ENCODE measurements at regions not wholly inside any gene's neighbourhood (a gene's known extent, or its start where the extent isn't known, plus 50 kb on each side); places are given as distances from the start of the nearest gene placed in this dataset.

DNA sequence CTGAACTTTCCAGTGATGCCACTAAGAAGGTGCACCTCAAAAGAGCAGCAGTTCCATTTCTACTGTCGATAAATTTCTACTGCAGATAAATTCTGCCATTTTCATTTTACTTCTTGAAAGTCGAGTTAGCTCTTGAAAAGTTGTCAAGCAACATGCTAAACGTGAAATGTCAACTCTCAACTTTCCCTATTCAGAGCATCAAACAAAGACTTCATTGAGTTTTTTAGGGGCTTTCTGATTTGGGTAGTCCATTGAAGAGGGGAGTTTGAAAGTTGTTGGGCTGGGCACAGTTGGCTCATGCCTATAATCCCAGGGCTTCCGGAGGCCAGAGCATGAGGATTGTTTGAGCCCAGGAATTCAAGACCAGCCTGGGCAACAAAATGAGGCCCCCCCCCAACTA is 59.4 kb upstream of the SYNE2 start:
- intact Hi-C loops (cut with micrococcal nuclease; ENCODE audit: unreplicated experiment), result loop anchor here (10.0 kb wide), 2 partner anchors 249 to 341 kb away; partner anchors contain the start of gene PPP2R5E
- no TSS peak for BruUV-seq (replicated peaks)
- H3K9me3 ChIP-seq (ENCODE audit: insufficient read depth, low read depth), result no peaks in the 10 kb centered on the region
- POLR2A ChIA-PET (ENCODE audit: unreplicated experiment), result no interaction called here
- H3K36me3 ChIP-seq (ENCODE audit: low read depth), result no peaks in the 10 kb centered on the region
- H4K20me1 ChIP-seq (ENCODE audit: insufficient read depth), result no peaks in the 10 kb centered on the region
- H3K79me2 ChIP-seq (ENCODE audit: low read depth), result no peaks in the 10 kb centered on the region
- no peaks in the 10 kb centered on the region for H3F3A ChIP-seq (ENCODE audit: insufficient read depth, low read depth)
- no peak overlapping the region for H3K4me3 ChIP-seq
- no peak for TF ChIP-seq EZH2 (IDR thresholded peaks at IDR 0.05; ENCODE audit: low read depth)
- TF ChIP-seq, protein P1, sequence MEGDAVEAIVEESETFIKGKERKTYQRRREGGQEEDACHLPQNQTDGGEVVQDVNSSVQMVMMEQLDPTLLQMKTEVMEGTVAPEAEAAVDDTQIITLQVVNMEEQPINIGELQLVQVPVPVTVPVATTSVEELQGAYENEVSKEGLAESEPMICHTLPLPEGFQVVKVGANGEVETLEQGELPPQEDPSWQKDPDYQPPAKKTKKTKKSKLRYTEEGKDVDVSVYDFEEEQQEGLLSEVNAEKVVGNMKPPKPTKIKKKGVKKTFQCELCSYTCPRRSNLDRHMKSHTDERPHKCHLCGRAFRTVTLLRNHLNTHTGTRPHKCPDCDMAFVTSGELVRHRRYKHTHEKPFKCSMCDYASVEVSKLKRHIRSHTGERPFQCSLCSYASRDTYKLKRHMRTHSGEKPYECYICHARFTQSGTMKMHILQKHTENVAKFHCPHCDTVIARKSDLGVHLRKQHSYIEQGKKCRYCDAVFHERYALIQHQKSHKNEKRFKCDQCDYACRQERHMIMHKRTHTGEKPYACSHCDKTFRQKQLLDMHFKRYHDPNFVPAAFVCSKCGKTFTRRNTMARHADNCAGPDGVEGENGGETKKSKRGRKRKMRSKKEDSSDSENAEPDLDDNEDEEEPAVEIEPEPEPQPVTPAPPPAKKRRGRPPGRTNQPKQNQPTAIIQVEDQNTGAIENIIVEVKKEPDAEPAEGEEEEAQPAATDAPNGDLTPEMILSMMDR (conservative IDR thresholded peaks at IDR 0.05), result no peak
- no peaks in the 10 kb centered on the region for H3K27me3 ChIP-seq (ENCODE audit: insufficient read depth, low read depth)
- H2AFZ ChIP-seq, result no peak overlapping the region
- H3K4me2 ChIP-seq, result no peak overlapping the region
- H3K4me1 ChIP-seq (replicated peaks; ENCODE audit: insufficient read depth), result no peaks in the 10 kb centered on the region
- no peak for DNase-seq
- H3K9me2 ChIP-seq (ENCODE audit: insufficient read depth), result no peaks in the 10 kb centered on the region
- no peak overlapping the region for H3K27ac ChIP-seq
- CTCF ChIA-PET, result no interaction called here

DNA sequence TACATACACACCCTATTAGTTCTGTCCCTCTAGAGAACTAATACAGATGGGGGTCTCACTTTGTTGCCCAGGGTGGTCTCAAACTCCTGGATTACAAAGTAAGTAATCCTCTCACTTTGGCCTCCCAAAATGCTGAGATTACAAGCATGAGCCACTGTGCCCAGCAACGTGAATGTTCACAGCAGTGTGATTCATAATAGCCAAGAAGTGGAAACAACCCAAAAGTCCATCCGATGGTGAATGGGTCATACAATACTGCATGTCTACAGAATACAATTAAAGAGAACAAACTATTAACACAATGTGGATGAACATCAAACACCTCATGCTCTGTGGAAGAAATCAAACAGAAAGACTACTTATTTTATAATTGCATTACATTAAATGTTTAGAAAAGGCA is 57.3 kb upstream of the SYNE2 start:
- no peak overlapping the region for H2AFZ ChIP-seq
- H3K79me2 ChIP-seq (ENCODE audit: low read depth), result no peaks in the 10 kb centered on the region
- intact Hi-C loops (cut with micrococcal nuclease; ENCODE audit: unreplicated experiment), result loop anchor here (5.0 to 10.0 kb wide), 4 partner anchors 197 to 339 kb away; partner anchors contain the start of gene PPP2R5E
- 0 out of 2 replicates have a peak, but pooled peaks cover 4% of the 10 kb centered on the region for H3K4me1 ChIP-seq (replicated peaks; ENCODE audit: insufficient read depth)
- ChIA-PET CTCF (interaction anchor here (0.6 kb wide), 1 partner anchor 239 kb away, joined by 3 read pairs; no protein-coding TSS in a partner anchor), POLR2A (ENCODE audit: unreplicated experiment) (no interaction called here)
- H3K4me2 ChIP-seq, result no peak overlapping the region
- no peak overlapping the region for H3K27ac ChIP-seq
- no peaks in the 10 kb centered on the region for H3K27me3 ChIP-seq (ENCODE audit: insufficient read depth, low read depth)
- H3K4me3 ChIP-seq, result no peak overlapping the region
- no peak for TF ChIP-seq EZH2 (IDR thresholded peaks at IDR 0.05; ENCODE audit: low read depth)
- TF ChIP-seq, protein P1 (conservative IDR thresholded peaks at IDR 0.05), result no peak
- no TSS peak for BruUV-seq (replicated peaks)
- H3K9me3 ChIP-seq (ENCODE audit: insufficient read depth, low read depth), result no peaks in the 10 kb centered on the region
- no peak for DNase-seq
- H3F3A ChIP-seq (ENCODE audit: insufficient read depth, low read depth), result no peaks in the 10 kb centered on the region
- H3K9me2 ChIP-seq (ENCODE audit: insufficient read depth), result no peaks in the 10 kb centered on the region
- no peaks in the 10 kb centered on the region for H3K36me3 ChIP-seq (ENCODE audit: low read depth)
- H4K20me1 ChIP-seq (ENCODE audit: insufficient read depth), result no peaks in the 10 kb centered on the region

DNA sequence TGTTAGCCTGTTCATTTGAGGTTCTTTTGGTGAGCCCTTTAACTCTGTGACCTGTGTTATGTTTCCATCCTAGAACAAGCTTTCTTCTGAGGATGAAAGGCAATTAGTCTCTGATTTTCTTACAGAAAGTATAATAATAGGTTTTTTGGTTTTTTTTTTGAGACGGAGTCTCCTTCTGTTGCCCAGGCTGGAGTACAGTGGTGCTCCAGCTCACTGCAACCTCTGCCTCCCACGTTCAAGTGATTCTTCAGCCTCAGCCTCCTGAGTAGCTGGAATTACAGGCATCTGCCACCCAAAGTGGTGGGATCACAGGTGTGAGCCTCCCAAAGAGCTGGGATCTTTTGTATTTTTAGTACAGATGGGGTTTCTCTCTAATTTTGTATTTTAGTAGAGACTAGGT is 52.7 kb upstream of the SYNE2 start:
- TF ChIP-seq, protein P1 (conservative IDR thresholded peaks at IDR 0.05), result no peak
- no peak for TF ChIP-seq EZH2 (IDR thresholded peaks at IDR 0.05; ENCODE audit: low read depth)
- POLR2A ChIA-PET (ENCODE audit: unreplicated experiment), result no interaction called here
- H3K9me3 ChIP-seq (ENCODE audit: insufficient read depth, low read depth), result no peaks in the 10 kb centered on the region
- H3K36me3 ChIP-seq (ENCODE audit: low read depth), result no peaks in the 10 kb centered on the region
- no peaks in the 10 kb centered on the region for H4K20me1 ChIP-seq (ENCODE audit: insufficient read depth)
- peak overlapping the region; percentile 75 for H3K4me2 ChIP-seq
- no peaks in the 10 kb centered on the region for H3K79me2 ChIP-seq (ENCODE audit: low read depth)
- peak overlapping the region; percentile 81; the same call in 1 of the 2 replicates for H2AFZ ChIP-seq
- DNase-seq, result no peak
- H3K27me3 ChIP-seq (ENCODE audit: insufficient read depth, low read depth), result no peaks in the 10 kb centered on the region
- CTCF ChIA-PET, result interaction anchor here (0.5 to 1.2 kb wide), 3 partner anchors 183 to 387 kb away, joined by 3 to 4 read pairs (median 4); no protein-coding TSS in a partner anchor
- 0 out of 2 replicates have a peak, but pooled peaks cover 4% of the 10 kb centered on the region for H3K4me1 ChIP-seq (replicated peaks; ENCODE audit: insufficient read depth)
- peak overlapping the region; percentile 52; the same call in 1 of the 2 replicates for H3K4me3 ChIP-seq
- BruUV-seq (replicated peaks), result no TSS peak
- H3K27ac ChIP-seq, result no peak overlapping the region
- H3K9me2 ChIP-seq (ENCODE audit: insufficient read depth), result no peaks in the 10 kb centered on the region
- H3F3A ChIP-seq (ENCODE audit: insufficient read depth, low read depth), result no peaks in the 10 kb centered on the region
- intact Hi-C loops (cut with micrococcal nuclease; ENCODE audit: unreplicated experiment), result no loop called here

Measured in PC-9 (cell line).